GM12891 (cell line): ENCODE measurements at regions not wholly inside any gene's neighbourhood (a gene's known extent, or its start where the extent isn't known, plus 50 kb on each side); places are given as distances from the start of the nearest gene placed in this dataset.

Source experiments
- DNase-seq: peaks from one replicate; pipeline ENCODE4 v3.0.0; 2011; ENCODE audit warnings: low spot score; ENCODE audit not compliant: insufficient read length
- FAIRE-seq: peaks from 2 replicates; lab custom pipeline; 2011; peaks lifted over from hg19 to GRCh38; lab: Jason Lieb, UNC
- PAX5 ChIP-seq: IDR thresholded peaks from 2 replicates; pipeline ENCODE4 v1.6.1; 2011; ENCODE audit warnings: low read length, moderate library complexity, mild to moderate bottlenecking; ENCODE audit not compliant: insufficient read depth, severe bottlenecking
- POLR2A ChIP-seq: IDR thresholded peaks from 2 replicates; pipeline ENCODE4 v1.6.1; 2011; ENCODE audit warnings: low read depth, low read length, control low read depth
- POLR2AphosphoS5 ChIP-seq: IDR thresholded peaks from 2 replicates; pipeline ENCODE4 v1.6.1; 2011; ENCODE audit warnings: low read depth, low read length, control low read depth
- POU2F2 ChIP-seq: IDR thresholded peaks from 2 replicates; pipeline ENCODE4 v1.6.1; 2011; ENCODE audit warnings: low read depth, mild to moderate bottlenecking, control low read depth, low read length, moderate library complexity
- SPI1 ChIP-seq: IDR thresholded peaks from 2 replicates; pipeline ENCODE4 v1.6.1; 2011; ENCODE audit warnings: low read depth, low read length, control low read depth
- TAF1 ChIP-seq: IDR thresholded peaks from 2 replicates; pipeline ENCODE4 v1.6.1; 2011; ENCODE audit warnings: low read depth, low read length, control low read depth

- DNase-seq (no peak), FAIRE-seq (no peak)
- no peak for TF ChIP-seq POLR2A
- no peak for TF ChIP-seq TAF1
- no peak for TF ChIP-seq POLR2AphosphoS5
These were observed 56.9 kb downstream of the RDH14 start for GRCh38 chr2:18503376-18504228.

- DNase-seq (no peak), FAIRE-seq (no peak)
- TF ChIP-seq POLR2A (no peak), POLR2AphosphoS5 (no peak), POU2F2 (no peak), TAF1 (no peak), SPI1 (no peak), PAX5 (no peak)
These were observed 58.3 kb downstream of the RDH14 start for GRCh38 chr2:18502142-18502541.

- no peak for FAIRE-seq
- TF ChIP-seq POLR2AphosphoS5 (no peak), PAX5 (no peak), TAF1 (no peak), SPI1 (no peak), POLR2A (no peak), POU2F2 (no peak)
- no peak for DNase-seq
These were observed 58.7 kb downstream of the RDH14 start for GRCh38 chr2:18501729-18502128.

- FAIRE-seq: no peak
- TF ChIP-seq POLR2AphosphoS5 (no peak), SPI1 (no peak), TAF1 (no peak), POLR2A (no peak), PAX5 (no peak), POU2F2 (no peak)
- DNase-seq: no peak
These were observed 59.3 kb downstream of the RDH14 start for GRCh38 chr2:18501156-18501555.

- FAIRE-seq: no peak
- TF ChIP-seq PAX5 (no peak), POU2F2 (no peak), SPI1 (no peak), TAF1 (no peak), POLR2AphosphoS5 (no peak), POLR2A (no peak)
- DNase-seq: no peak
These were observed 60.1 kb downstream of the RDH14 start for GRCh38 chr2:18500333-18500732.

- DNase-seq: no peak
- TF ChIP-seq POLR2AphosphoS5 (no peak), TAF1 (no peak), POLR2A (no peak), POU2F2 (no peak), SPI1 (no peak), PAX5 (no peak)
- no peak for FAIRE-seq
These were observed 61.9 kb downstream of the RDH14 start for GRCh38 chr2:18498531-18498930.

- FAIRE-seq (no peak), DNase-seq (no peak)
- TF ChIP-seq POU2F2: no peak
- no peak for TF ChIP-seq PAX5
- no peak for TF ChIP-seq POLR2A
- TF ChIP-seq POLR2AphosphoS5: no peak
These were observed 63.9 kb downstream of the RDH14 start for GRCh38 chr2:18496516-18496915.

- DNase-seq: no peak
- FAIRE-seq: no peak
- no peak for TF ChIP-seq POU2F2
- no peak for TF ChIP-seq POLR2AphosphoS5
- TF ChIP-seq PAX5: no peak
- TF ChIP-seq SPI1: no peak
- TF ChIP-seq POLR2A: no peak
- no peak for TF ChIP-seq TAF1
These were observed 65.4 kb downstream of the RDH14 start for GRCh38 chr2:18495058-18495457.

GRCh38 chr2:18492721-18493120, 67.7 kb downstream of the RDH14 start:
- no peak for DNase-seq
- no peak for FAIRE-seq
- TF ChIP-seq SPI1 (no peak), POLR2AphosphoS5 (no peak), POLR2A (no peak), POU2F2 (no peak), TAF1 (no peak), PAX5 (no peak)

GRCh38 chr2:18491577-18491976, 68.9 kb downstream of the RDH14 start:
- TF ChIP-seq PAX5 (no peak), SPI1 (no peak), POLR2A (no peak), TAF1 (no peak), POLR2AphosphoS5 (no peak), POU2F2 (no peak)
- FAIRE-seq (no peak), DNase-seq (no peak)
